H1 (cell line): ENCODE measurements at regions not wholly inside any gene's neighbourhood (a gene's known extent, or its start where the extent isn't known, plus 50 kb on each side); places are given as distances from the start of the nearest gene placed in this dataset.

Source experiments
- CTCF ChIA-PET: fragments of 300-600 bp; sonication (Branson Sonifier 250); formaldehyde crosslinking; loops from one replicate; lab custom pipeline; 2021; ENCODE audit not compliant: partially characterized antibody; lab: Charles Lee
- POLR2A ChIA-PET: fragments of 300-600 bp; sonication (Branson Sonifier 250); formaldehyde crosslinking; loops from one replicate; lab custom pipeline; 2021; ENCODE audit warnings: inconsistent platforms; ENCODE audit not compliant: partially characterized antibody; lab: Charles Lee
- DNase-seq, 2 experiments: peaks; one replicate each; pipeline versions ENCODE4 v3.0.0 to v3.0.0-alpha.2; 2010 to 2022; ENCODE audit warnings: low spot score in 2 of 2, low read depth in 1 of 2, mixed read lengths in 1 of 2
- FAIRE-seq: peaks from 2 replicates; lab custom pipeline; 2011; peaks lifted over from hg19 to GRCh38; lab: Jason Lieb, UNC
- H2AFZ ChIP-seq: 2 replicates; pipeline ENCODE4 v1.8.1; 2012; ENCODE audit warnings: low read length, inconsistent platforms
- H2AK5ac ChIP-seq: 2 replicates; pipeline ENCODE4 v1.6.1; 2013; ENCODE audit warnings: low read depth, low read length
- H2BK120ac ChIP-seq: replicated peaks from 2 replicates; pipeline ENCODE3; 2013; ENCODE audit warnings: low read depth, low read length, inconsistent platforms
- H2BK12ac ChIP-seq: 2 replicates; pipeline ENCODE4 v1.6.1; 2013; ENCODE audit warnings: low read depth, low read length
- H2BK15ac ChIP-seq: 2 replicates; pipeline ENCODE4 v1.6.1; 2013; ENCODE audit warnings: low read length
- H2BK20ac ChIP-seq: 2 replicates; pipeline ENCODE4 v1.6.1; 2013; ENCODE audit warnings: low read length
- H2BK5ac ChIP-seq: 2 replicates; pipeline ENCODE4 v1.6.1; 2013; ENCODE audit warnings: low read depth, low read length
- H3K14ac ChIP-seq: 2 replicates; pipeline ENCODE4 v1.6.1; 2013; ENCODE audit warnings: inconsistent platforms; ENCODE audit not compliant: insufficient read length
- H3K18ac ChIP-seq: 2 replicates; pipeline ENCODE4 v1.6.1; 2013; ENCODE audit warnings: low read length; ENCODE audit errors: extremely low read depth
- H3K23ac ChIP-seq: 2 replicates; pipeline ENCODE4 v1.6.1; 2013; ENCODE audit warnings: inconsistent platforms; ENCODE audit not compliant: insufficient read length
- H3K23me2 ChIP-seq: 2 replicates; pipeline ENCODE4 v1.6.1; 2013; ENCODE audit warnings: low read depth, low read length
- H3K27ac ChIP-seq: 2 replicates; pipeline ENCODE4 v1.6.1; 2011; ENCODE audit warnings: low read depth, low read length, inconsistent platforms
- H3K27me3 ChIP-seq, 4 experiments: replicated peaks in 1 of 4; 1 replicate in 1 of 4; 2 replicates in 3 of 4; pipeline versions ENCODE4 v1.6.1 to v1.8.1; 2011 to 2013; ENCODE audit warnings: low read length in 3 of 4, mild to moderate bottlenecking in 3 of 4, inconsistent platforms in 2 of 4, mixed read lengths in 2 of 4, moderate library complexity in 1 of 4; ENCODE audit not compliant: control insufficient read depth in 3 of 4, insufficient read depth in 3 of 4; ENCODE audit errors: extremely low read depth in 1 of 4
- H3K36me3 ChIP-seq, 4 experiments: 2 replicates each; pipeline versions ENCODE4 v1.6.1 to v1.8.1; 2011 to 2013; ENCODE audit warnings: mild to moderate bottlenecking in 4 of 4, low read length in 3 of 4, moderate library complexity in 2 of 4, control low read depth in 1 of 4, inconsistent platforms in 1 of 4; ENCODE audit not compliant: insufficient read depth in 4 of 4, control insufficient read depth in 2 of 4
- H3K4ac ChIP-seq: replicated peaks from 2 replicates; pipeline ENCODE3; 2013; ENCODE audit warnings: low read length, low read depth, mixed read lengths, inconsistent platforms; ENCODE audit not compliant: insufficient read length
- H3K4me1 ChIP-seq, 4 experiments: replicated peaks in 1 of 4; 1 replicate in 1 of 4; 2 replicates in 3 of 4; pipeline versions ENCODE4 v1.6.1 to v1.8.1; 2011 to 2013; ENCODE audit warnings: low read length in 3 of 4, inconsistent platforms in 2 of 4, mixed read lengths in 1 of 4; ENCODE audit not compliant: insufficient read depth in 4 of 4, control insufficient read depth in 3 of 4
- H3K4me2 ChIP-seq, 2 experiments: 2 replicates each; pipeline versions ENCODE4 v1.6.1 to v1.8.1; 2011 to 2013; ENCODE audit warnings: low read depth in 2 of 2, low read length in 2 of 2, control low read depth in 1 of 2, inconsistent platforms in 1 of 2, mild to moderate bottlenecking in 1 of 2; ENCODE audit not compliant: insufficient read depth in 1 of 2
- H3K4me3 ChIP-seq, 4 experiments: fragments of 200-600, 300-600 bp in 1 of 4; sonication (generic), shearing (Covaris generic), sonication (Bioruptor Twin) in 1 of 4; 2 replicates each; pipeline versions ENCODE4 v1.5.1 to v1.8.1; 2011 to 2016; ENCODE audit warnings: low read length in 4 of 4, low read depth in 3 of 4, control low read depth in 2 of 4, inconsistent platforms in 2 of 4, mild to moderate bottlenecking in 2 of 4, mixed read lengths in 1 of 4, moderate library complexity in 1 of 4; ENCODE audit not compliant: insufficient read depth in 2 of 4; ENCODE audit errors: extremely low read depth in 1 of 4
- H3K56ac ChIP-seq: replicated peaks from 2 replicates; pipeline ENCODE3; 2013; ENCODE audit warnings: low read depth, mild to moderate bottlenecking, mixed read lengths, low read length, inconsistent platforms; ENCODE audit not compliant: insufficient read length
- H3K79me1 ChIP-seq: 2 replicates; pipeline ENCODE4 v1.6.1; 2013; ENCODE audit warnings: low read depth, low read length, control low read depth
- H3K79me2 ChIP-seq, 2 experiments: 2 replicates each; pipeline versions ENCODE4 v1.6.1 to v1.8.1; 2012 to 2013; ENCODE audit warnings: low read length in 2 of 2, mild to moderate bottlenecking in 2 of 2, inconsistent platforms in 1 of 2; ENCODE audit not compliant: insufficient read depth in 2 of 2, control insufficient read depth in 1 of 2
- H3K9ac ChIP-seq, 4 experiments: replicated peaks in 1 of 4; 1 replicate in 1 of 4; 2 replicates in 3 of 4; pipeline versions ENCODE4 v1.6.1 to v1.8.1; 2011 to 2013; ENCODE audit warnings: low read depth in 3 of 4, low read length in 3 of 4, control low read depth in 2 of 4, mild to moderate bottlenecking in 2 of 4, moderate library complexity in 2 of 4, inconsistent platforms in 1 of 4; ENCODE audit errors: extremely low read depth in 1 of 4
- H3K9me3 ChIP-seq, 2 experiments: 2 replicates each; pipeline versions ENCODE4 v1.6.1 to v1.8.1; 2012 to 2013; ENCODE audit warnings: mild to moderate bottlenecking in 2 of 2, moderate library complexity in 2 of 2, control low read depth in 1 of 2, inconsistent platforms in 1 of 2, low read depth in 1 of 2, low read length in 1 of 2, mixed read lengths in 1 of 2; ENCODE audit not compliant: insufficient read depth in 2 of 2
- H4K20me1 ChIP-seq, 2 experiments: replicated peaks in 1 of 2; 2 replicates each; pipeline versions ENCODE3 to v1.8.1; 2011 to 2013; ENCODE audit warnings: inconsistent platforms in 2 of 2, low read length in 2 of 2, mild to moderate bottlenecking in 1 of 2; ENCODE audit not compliant: insufficient read depth in 2 of 2, control insufficient read depth in 1 of 2
- H4K5ac ChIP-seq: 2 replicates; pipeline ENCODE4 v1.6.1; 2013; ENCODE audit warnings: low read length, low read depth, mixed read lengths, inconsistent platforms; ENCODE audit not compliant: insufficient read length
- H4K8ac ChIP-seq: 2 replicates; pipeline ENCODE4 v1.8.0; 2013; ENCODE audit warnings: mild to moderate bottlenecking, moderate library complexity, low read length, inconsistent platforms; ENCODE audit not compliant: insufficient read depth; ENCODE audit errors: extremely low read depth
- H4K91ac ChIP-seq: replicated peaks from 2 replicates; pipeline ENCODE3; 2013; ENCODE audit warnings: low read length, mixed read lengths, inconsistent platforms; ENCODE audit not compliant: insufficient read length
- ATF2 ChIP-seq: IDR thresholded peaks from 2 replicates; pipeline ENCODE4 v1.6.1; 2012; ENCODE audit warnings: low read length, inconsistent platforms
- BCL11A ChIP-seq, 2 experiments: IDR thresholded peaks; one replicate each; pipeline ENCODE4 v1.6.1; 2011; ENCODE audit warnings: low read depth in 2 of 2, low read length in 2 of 2, mild to moderate bottlenecking in 2 of 2
- CREB1 ChIP-seq: IDR thresholded peaks from 2 replicates; pipeline ENCODE4 v1.6.1; 2012; ENCODE audit warnings: inconsistent platforms
- JUN ChIP-seq: IDR thresholded peaks from 2 replicates; pipeline ENCODE4 v1.6.1; 2011; ENCODE audit warnings: low read depth, mild to moderate bottlenecking, improper control_type of control experiment, low read length
- POLR2AphosphoS5 ChIP-seq: IDR thresholded peaks from 2 replicates; pipeline ENCODE4 v1.6.1; 2011; ENCODE audit warnings: low read depth, low read length
- RXRA ChIP-seq: IDR thresholded peaks from 2 replicates; pipeline ENCODE4 v1.6.1; 2011; ENCODE audit warnings: low read depth, mild to moderate bottlenecking, low read length, moderate library complexity; ENCODE audit not compliant: insufficient read depth
- SP2 ChIP-seq: IDR thresholded peaks from 2 replicates; pipeline ENCODE4 v1.6.1; 2012; ENCODE audit warnings: mild to moderate bottlenecking, low read length, inconsistent platforms
- SRF ChIP-seq: IDR thresholded peaks from 2 replicates; pipeline ENCODE4 v1.6.1; 2011; ENCODE audit warnings: mild to moderate bottlenecking, low read depth, low read length, moderate library complexity

GRCh38 chrY:21091909-21092308, 336.0 kb downstream of the RPS4Y2 start:
- H3K23ac ChIP-seq: no peak overlapping the region
- no peak overlapping the region for H3K4ac ChIP-seq
- H3K9me3 ChIP-seq: peaks cover 0 to 28% of the 10 kb centered on the region in 2 experiments; a peak in 1 of 4 replicates
- H2BK5ac ChIP-seq: no peak overlapping the region
- H3K27ac ChIP-seq: no peak overlapping the region
- H3K18ac ChIP-seq: no peak overlapping the region
- no peaks in the 10 kb centered on the region for H3K23me2 ChIP-seq
- no peak for TF ChIP-seq POLR2AphosphoS5
- no peak for TF ChIP-seq JUN
- TF ChIP-seq ATF2: no peak
- no peak for TF ChIP-seq RXRA
- no peak for TF ChIP-seq SP2
- TF ChIP-seq CREB1: no peak
- TF ChIP-seq BCL11A (IDR thresholded peaks at IDR 0.05; ENCODE audit: low read depth in 2 of 2, low read length in 2 of 2): no peak
- TF ChIP-seq SRF: no peak
- no peak overlapping the region for H3K9ac ChIP-seq
- H4K8ac ChIP-seq: no peak overlapping the region
- CTCF ChIA-PET: no interaction called here
- H2BK15ac ChIP-seq: no peak overlapping the region
- H3K36me3 ChIP-seq: no peaks in the 10 kb centered on the region
- H4K91ac ChIP-seq: no peak overlapping the region
- no peak overlapping the region for H2AFZ ChIP-seq
- H4K20me1 ChIP-seq: no peaks in the 10 kb centered on the region
- no peak overlapping the region for H3K4me2 ChIP-seq
- POLR2A ChIA-PET: no interaction called here
- no peak overlapping the region for H2BK20ac ChIP-seq
- no peak overlapping the region for H3K14ac ChIP-seq
- no peaks in the 10 kb centered on the region for H3K79me2 ChIP-seq
- DNase-seq (no peak), FAIRE-seq (no peak)
- H2AK5ac ChIP-seq: no peak overlapping the region
- no peak overlapping the region for H2BK120ac ChIP-seq
- no peak overlapping the region for H3K4me3 ChIP-seq
- no peaks in the 10 kb centered on the region for H3K79me1 ChIP-seq
- no peaks in the 10 kb centered on the region for H3K27me3 ChIP-seq
- no peak overlapping the region for H4K5ac ChIP-seq
- H3K4me1 ChIP-seq: no peaks in the 10 kb centered on the region
- no peak overlapping the region for H3K56ac ChIP-seq
- no peak overlapping the region for H2BK12ac ChIP-seq
